Activated CD8-positive, alpha-beta memory T cell treated with anti-CD3 and anti-CD28 coated beads for 36 hours (primary cell): ENCODE measurements at regions not wholly inside any gene's neighbourhood (a gene's known extent, or its start where the extent isn't known, plus 50 kb on each side); places are given as distances from the start of the nearest gene placed in this dataset.

ENCODE experiments used
- CTCF ChIA-PET: fragments of 350-600 bp; sonication (Branson Sonifier 250); formaldehyde crosslinking; loops from one replicate; lab custom pipeline; 2021; ENCODE audit warnings: antibody characterized with exemption; lab: Charles Lee
- POLR2A ChIA-PET: fragments of 350-600 bp; sonication (Branson Sonifier 250); formaldehyde crosslinking; loops from one replicate; lab custom pipeline; 2021; ENCODE audit warnings: antibody characterized with exemption; lab: Charles Lee

DNA sequence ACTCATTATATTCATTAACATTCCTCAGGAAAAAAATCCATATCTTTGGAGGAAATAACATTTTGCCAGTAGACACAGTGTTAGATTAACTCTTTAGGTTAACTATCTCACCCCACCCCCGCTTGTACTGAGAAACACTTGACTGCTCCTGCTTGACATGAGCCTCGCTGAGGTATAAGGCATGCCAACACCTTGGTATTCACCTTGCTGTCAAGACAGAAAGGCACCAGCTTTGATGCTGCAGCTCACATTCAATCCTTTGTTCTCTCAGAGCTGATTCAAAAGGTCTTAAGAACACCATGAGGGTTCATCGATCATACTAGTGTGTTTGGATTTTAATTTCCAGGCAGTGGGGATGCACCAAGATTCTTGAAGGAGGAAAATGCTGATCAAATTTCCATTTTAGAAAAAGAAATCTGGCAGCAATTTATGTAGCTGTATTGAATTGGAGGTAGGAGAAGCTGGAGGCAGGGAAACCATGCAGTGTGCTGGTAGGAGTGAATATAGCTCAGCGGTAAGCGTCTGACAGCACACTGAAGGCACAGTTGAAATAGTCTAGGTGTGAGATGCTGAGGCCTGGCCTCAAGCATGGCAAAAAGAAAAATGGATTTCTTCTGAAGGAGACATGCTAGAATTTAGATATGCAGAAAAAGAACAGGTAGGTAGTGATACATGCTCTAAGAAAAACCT lies 108.0 kb upstream of the ST6GALNAC5 start:
- POLR2A ChIA-PET = no interaction called here
- CTCF ChIA-PET = no interaction called here

DNA sequence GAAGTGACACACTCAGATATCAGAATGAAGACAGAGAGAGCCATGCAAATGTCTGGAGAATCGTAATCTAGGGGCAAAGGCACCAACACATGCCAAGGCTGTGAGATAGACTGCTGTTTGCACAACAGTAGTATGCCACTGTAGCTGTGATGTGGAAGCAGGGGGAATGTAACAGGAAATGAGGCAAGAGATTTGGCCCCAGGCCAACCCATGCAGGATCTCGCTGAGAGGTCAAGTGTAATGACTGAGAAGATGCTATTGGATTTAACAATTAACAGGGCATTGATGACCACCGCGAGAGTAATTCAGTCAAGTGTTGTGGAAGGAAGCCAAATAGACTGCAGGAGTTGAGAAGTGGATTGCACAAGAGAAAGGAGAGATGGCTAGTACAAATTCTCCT lies 107.3 kb upstream of the ST6GALNAC5 start:
- CTCF ChIA-PET = no interaction called here
- POLR2A ChIA-PET = no interaction called here

DNA sequence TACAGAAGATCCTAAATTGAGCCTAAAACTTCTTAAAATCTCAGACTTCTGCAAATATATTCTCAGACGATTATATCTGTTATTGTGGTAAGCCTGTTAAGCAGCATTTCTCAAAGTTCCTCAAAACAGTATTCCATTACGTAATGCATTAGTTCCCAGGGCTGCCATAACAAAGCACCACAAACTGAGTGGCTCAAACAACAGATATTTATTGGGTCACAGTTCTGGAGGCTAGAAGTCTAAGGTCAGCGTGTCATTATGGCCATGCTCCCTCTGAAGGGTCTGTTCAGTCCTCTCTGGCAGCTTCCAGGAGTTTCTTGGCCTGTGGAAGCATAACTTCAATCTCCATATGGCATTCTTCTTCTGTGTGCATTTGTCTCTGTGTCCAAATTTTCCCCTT lies 103.5 kb upstream of the ST6GALNAC5 start:
- POLR2A ChIA-PET = no interaction called here
- CTCF ChIA-PET = no interaction called here

DNA sequence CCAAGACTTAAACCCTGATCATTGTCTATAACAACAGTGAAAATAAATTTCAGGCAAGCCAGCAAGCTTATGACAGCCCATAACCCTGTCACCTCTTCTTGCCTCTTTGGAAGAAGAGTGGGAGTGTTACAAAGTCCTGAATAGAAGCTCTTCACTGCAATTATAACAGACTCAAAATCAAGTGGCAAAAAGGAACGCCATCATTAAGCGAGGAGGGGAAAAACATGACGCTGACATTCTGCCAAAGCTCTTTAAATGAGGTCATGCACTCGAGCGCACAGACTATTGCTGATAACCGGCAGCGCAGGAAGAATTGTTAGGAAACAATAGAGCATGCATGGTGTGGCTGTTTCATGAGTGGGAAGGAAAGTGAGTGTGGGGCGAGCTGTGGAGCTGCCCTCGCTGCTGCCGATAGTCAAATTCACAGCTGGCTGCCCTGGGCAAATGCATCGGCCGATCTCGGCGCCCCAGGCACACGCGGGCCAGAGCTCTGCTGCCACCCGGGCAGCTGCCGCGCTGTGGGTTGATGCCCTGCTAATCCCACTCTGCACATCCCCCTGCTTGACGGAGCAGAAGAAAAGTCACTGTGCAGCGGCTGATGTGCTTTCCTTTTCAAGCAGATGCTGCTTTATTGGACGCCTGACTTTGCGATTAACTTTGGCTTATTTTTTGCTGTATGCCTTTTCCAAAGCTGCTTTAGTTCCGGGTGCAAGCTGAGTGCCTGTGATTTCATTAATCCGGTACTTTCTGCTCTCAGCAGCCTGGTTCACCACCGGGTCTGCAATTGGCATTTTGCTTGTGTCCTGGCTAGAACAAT lies 102.4 kb upstream of the ST6GALNAC5 start:
- POLR2A ChIA-PET = no interaction called here
- CTCF ChIA-PET = no interaction called here

DNA sequence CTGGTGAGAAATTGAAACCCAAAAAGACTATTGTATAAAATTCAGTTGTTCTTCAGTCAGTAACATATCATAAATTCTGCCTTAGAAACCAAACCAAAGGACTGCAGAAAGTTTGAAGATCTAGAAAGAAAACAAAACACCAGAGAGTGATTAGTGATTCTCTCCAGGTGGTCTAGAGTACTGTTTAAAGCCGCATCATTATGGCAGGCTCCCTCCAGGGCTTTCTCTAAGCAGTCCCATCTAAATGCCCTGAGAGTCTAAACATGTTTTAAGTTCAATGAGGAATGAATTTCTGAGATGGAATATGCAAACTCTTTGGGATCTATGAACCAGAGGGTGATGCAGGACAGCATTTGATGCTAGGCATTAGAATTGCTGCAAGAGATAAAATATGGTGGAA lies 100.9 kb upstream of the ST6GALNAC5 start:
- ChIA-PET POLR2A (no interaction called here), CTCF (no interaction called here)

DNA sequence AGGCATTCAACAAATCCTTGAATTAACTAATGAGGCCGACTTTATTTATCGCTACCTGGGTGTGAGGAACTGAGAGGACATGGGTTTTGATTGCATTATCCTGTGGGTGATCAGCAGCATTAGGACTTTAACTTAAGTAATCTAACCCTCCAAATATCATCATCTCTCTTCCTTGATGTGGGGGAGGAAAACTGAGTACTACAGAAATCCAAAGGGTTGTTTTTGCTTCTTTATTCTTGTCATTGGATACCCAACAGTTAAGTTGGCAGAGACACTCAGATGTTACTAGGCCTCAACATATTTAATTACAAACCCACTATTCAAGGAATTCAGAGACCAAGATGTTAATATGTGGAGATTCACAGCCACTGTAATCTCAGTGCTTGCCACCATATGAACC lies 97.4 kb upstream of the ST6GALNAC5 start:
- ChIA-PET CTCF (no interaction called here), POLR2A (no interaction called here)

DNA sequence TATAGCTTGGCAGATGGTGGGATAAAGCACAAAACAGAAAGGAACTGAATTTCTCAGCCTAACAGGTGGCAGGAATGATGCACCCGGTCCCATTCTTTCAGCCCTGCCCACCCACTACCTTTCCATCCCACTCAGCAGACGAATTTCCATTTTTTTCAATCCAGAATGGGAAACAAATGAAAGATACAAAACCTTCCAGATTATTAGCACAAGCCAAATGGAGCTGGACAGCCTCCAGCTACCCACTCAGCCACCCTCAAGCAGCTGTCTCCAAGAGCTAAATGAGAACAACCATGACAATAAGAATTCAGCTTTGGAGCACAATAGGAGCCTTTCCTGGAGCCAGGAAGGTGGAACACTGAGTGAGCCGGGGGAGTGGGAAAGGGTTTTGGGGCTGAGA lies 96.3 kb upstream of the ST6GALNAC5 start:
- POLR2A ChIA-PET = no interaction called here
- CTCF ChIA-PET = no interaction called here

DNA sequence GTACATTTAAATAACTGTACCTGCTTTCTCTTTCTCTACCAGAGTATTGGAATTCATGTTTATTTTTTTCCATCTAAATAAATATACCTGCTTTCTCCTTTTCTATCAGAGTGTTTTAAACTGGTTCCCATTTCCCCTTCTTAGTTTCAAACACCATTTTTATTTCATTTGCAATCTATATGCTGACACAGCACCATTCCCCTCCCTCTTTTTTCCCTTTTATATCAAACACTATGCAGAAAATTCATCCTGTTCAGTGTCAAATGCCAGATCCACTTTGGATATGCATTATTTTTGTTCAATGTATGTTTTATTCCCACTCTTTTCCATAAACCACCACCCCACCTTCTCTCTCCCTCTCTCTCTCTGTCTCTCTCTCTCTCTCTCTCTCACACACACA lies 85.8 kb upstream of the ST6GALNAC5 start:
- ChIA-PET CTCF (no interaction called here), POLR2A (no interaction called here)

DNA sequence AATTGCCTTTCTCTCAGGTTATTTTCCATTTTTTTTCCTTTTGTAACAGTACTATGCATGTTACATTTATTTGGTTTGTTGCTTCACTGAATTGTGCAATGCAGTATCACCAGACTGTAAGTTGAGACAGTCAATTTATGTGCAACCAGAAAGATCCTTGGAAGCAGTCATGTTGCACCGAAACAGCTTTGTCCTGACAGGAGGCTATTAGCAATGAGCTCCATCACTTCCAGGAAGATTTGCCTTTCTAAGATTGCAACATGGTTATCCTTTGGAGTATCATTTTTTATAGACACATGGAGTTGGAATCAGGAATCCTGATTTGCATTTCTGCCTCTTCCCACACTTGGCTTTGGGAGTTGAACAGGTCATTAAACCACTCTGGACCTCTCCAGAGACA lies 84.5 kb upstream of the ST6GALNAC5 start:
- CTCF ChIA-PET = no interaction called here

DNA sequence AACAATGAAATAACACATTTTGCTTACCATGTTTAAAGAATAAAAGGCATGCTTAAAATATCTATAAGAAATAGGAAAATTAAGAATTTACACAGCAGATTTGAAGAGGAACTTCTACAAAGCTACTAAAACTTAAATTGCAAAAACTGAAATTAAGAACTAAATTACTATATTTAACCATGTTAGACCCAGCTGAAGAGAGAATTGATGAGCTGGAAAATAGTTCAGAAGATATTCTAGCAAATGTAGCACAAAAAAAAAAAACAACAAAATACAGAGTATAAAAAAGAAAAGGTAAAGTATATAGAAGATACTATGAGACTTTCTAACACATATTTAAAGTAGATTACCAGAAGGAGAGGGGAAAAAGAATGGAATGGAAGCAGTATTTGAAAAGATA lies 82.8 kb upstream of the ST6GALNAC5 start:
- ChIA-PET POLR2A (no interaction called here), CTCF (no interaction called here)

More for the DNA sequence above, 84.5 kb upstream of the ST6GALNAC5 start:
- POLR2A ChIA-PET = no interaction called here

DNA sequence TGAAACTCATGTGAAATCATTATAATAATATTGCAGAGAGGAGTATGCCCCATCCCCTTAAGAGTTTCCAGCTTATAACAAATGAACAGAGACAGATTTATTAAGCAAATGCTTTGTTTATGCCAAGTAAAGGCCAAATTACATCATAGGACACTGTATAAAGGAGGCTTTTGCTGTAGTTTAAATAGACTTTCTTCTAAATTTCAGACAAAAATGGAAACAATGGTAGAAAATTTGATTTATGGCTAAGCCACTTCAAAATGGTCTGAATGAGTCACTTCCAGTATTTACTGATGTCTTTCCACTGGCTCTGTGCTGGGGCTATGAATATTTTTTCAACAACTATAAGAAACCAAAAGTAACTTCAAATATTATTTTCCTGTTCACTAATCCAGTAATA lies 81.1 kb upstream of the ST6GALNAC5 start:
- POLR2A ChIA-PET = no interaction called here
- CTCF ChIA-PET = no interaction called here

DNA sequence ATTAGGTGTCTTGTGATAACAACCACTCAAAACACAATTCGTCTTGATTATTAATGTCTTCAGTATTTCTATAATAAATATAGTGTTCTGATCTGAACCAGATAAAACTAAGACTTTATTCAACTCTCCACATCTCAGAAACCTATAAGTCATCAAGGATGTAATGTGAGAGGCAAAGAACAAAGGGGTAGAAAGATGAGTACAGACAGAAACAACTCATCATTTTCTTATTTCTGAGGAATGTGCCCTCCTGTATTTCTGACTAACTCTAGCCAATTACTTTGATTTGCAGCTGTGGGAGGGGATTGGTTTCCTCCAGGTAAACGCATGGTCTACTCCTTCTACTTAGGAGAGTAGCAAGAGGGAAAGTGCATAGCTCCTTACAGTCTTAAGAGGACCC lies 73.7 kb upstream of the ST6GALNAC5 start:
- ChIA-PET POLR2A (no interaction called here), CTCF (no interaction called here)

DNA sequence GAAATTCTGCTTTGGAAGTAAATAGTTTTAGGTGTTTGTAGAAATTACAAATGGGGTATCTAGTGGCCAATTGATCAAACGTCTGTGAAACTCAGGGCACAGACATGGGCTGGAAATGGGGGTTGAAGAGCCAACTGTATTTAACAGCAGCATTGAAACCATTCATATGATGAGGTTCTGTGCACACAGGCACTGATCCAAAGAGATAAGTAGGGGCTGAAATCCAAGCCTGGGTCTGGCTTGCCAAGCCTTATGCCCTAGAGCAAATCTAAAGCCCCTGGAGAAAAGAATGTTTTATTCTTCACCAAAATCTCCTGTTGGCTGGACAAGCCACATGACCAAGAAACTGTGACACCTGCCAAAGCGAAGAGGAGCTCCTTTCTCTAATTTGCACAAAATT lies 67.6 kb upstream of the ST6GALNAC5 start:
- ChIA-PET POLR2A (no interaction called here), CTCF (no interaction called here)

DNA sequence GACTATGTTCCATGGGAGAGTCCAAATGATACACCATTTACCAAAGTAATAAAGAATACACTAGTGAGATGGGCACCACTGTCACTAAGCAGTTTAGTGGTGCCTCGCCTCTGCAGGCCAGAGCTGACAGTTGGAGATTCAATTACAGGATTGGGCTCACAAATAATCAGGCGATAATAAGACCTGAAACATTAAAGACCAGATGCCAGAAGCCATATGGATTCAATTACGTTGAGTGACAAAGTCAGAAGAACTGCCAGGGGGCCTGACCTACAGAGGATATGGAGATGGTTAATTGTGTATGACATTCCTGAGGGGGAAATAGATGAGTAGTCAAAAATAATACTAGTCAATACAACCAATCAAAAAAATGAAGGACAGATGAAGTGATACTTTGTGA lies 65.2 kb upstream of the ST6GALNAC5 start:
- CTCF ChIA-PET = no interaction called here

DNA sequence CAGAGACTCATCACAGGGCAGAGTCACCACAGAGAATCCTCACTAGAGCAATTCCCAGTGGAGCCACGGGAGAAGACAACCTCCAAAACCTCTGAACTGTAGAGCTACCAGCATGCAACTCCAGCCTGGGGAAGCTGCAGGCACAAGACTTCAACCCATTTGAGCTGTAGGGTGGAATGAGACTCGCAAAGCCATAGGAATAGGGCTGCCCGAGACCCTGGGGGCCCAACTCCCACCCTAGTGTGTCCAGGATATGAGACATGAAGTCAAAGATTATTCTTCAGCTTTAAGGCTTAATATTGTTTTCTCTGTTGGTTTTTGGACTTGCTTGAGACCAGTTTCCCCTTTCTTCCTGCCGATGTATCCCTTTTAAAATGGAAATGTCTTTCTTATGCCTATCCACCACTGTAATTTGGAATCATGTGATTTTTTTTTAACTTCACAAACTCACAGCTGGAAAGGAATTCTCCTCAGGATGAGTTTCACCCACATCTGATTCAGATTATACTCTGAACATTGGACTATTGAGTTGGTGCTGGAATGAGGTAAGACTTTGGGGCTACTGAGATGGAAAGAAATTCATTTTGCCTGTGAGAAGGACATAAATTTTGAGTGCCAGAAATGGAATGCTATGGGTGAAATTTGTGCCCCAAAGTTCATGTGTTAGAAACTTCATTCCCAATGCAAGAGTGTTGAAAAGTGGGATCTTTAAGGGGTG lies 59.6 kb upstream of the ST6GALNAC5 start:
- ChIA-PET POLR2A (no interaction called here), CTCF (no interaction called here)

More for the DNA sequence above, 65.2 kb upstream of the ST6GALNAC5 start:
- POLR2A ChIA-PET = no interaction called here
